GM18508 (cell line): ENCODE measurements at regions not wholly inside any gene's neighbourhood (a gene's known extent, or its start where the extent isn't known, plus 50 kb on each side); places are given as distances from the start of the nearest gene placed in this dataset.
"Not testable (repeated sequence)": the region's sequence is repeated elsewhere in the genome, so short reads cannot be mapped to it uniquely, and the experiment has no call there.

Experiments used
- ATAC-seq: cut with Tn5 transposase; IDR thresholded peaks from one replicate; pipeline ENCODE4 v1.9.1; 2021; ENCODE audit warnings: moderate number of reproducible peaks; ENCODE audit not compliant: insufficient read depth, unreplicated experiment

DNA sequence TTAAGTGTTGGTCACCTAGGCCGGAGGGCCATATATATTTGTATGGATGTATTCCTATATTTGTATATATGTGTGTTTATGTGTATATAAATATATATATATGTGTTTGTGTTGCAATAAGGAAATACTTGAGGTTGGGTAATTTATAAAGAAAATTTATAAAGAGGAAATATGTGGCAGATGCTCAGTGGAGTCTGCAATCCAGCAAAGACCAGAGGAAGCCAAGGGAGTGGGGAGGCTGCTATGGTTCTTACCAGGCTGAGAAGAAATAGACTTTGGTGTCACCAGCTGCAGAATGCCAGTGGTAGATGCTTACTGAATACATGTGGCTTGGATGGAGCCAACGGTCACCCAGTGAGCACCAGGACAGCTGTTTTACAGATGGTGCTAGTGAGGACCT is 97.4 kb upstream of the ELOVL5 start:
- no peak for ATAC-seq

GRCh38 chr6:53441761-53442160 is 93.0 kb upstream of the ELOVL5 start:
- no peak for ATAC-seq

DNA sequence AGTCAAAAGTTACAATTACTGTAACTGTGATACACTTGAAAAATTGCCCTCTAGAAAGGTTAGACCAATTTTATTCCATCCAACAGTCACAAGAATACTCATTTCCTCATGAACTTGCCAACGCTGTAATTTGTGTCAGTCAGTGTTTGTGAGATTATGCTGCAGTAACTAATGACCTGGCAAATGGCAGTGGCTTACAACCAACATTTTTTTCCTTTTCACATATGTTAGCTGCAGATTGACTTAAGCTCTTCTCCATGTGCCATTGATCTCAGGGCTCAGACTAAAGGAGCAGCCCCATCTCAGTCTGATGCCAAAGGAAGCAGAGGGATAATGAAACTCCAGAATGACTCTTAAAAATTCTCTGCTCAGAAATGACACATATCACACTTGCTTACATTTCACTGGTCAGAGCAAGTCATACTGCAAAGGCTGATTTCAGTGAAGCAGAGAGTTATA is 92.3 kb upstream of the ELOVL5 start:
- ATAC-seq: no peak

- ATAC-seq: no peak
These were observed 91.7 kb upstream of the ELOVL5 start for GRCh38 chr6:53440336-53440945.

- no peak for ATAC-seq
These were observed 90.8 kb upstream of the ELOVL5 start for GRCh38 chr6:53439556-53439955.

DNA sequence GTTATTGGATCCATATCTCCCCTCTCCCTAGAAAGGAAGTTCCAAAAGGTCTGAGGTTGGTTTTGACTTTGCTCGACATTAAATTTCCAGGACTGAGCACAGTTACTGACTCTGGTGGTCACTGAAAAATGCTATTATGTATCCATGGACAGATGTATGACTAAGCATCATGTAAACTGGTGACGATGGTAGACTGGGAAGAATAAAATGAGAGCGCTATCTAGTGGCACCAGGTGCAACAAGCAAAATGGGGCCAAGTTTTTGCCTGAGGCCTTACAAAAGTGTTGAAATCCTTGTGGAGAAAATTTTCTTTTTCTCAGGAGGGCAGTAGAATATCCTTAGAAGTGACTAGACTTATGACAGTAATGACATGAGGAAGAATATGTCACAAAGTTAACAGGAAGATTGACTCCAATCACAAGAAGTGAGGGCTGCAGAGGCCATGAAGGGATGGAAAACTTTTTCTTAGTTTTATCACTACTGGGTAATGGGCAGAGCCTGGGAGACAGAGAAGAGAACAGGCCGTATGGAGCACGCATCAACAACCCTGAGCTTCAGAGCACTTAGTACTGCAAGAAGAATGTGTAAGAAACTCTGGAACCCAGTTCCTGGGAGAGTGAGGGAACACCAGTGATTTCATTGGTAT is 88.9 kb upstream of the ELOVL5 start:
- ATAC-seq: no peak

DNA sequence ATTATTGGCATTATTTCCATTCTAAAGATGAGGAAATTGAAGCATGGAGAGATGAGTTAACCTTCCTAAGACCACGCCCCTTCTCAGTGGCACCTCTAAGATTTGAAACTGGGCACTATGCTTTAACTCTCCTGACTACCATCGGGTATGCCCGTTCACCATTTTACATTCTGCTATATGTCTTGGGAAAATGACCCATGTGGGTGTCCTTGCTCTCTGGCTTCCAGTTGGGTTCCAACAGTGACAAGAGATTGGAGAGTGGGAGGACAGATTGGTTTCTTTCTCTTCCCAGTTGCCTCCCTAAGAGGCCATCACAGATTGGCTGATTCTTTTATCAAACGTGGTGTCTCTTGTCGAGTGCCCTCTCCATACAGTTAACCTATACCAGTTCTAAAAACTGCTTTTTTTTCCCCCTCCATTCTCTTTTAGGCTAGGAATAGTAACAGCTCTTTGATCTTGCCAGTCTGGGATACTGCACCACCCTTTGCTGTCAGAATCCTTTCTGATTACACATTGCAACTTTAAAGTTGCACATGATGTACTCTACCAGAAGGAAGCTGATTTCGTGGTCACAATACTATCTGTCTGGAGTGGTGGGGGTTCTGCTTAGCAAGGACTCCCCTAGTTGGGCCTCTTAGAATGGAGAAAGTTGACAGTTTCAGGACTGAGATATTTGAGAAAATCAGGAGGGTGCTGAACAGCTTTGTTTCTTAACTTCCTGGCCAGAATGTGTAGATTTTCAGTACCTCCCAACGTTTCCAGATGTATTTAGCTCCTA is 88.0 kb upstream of the ELOVL5 start:
- no peak for ATAC-seq

GRCh38 chr6:53433951-53434285 is 85.2 kb upstream of the ELOVL5 start:
- ATAC-seq: no peak

DNA sequence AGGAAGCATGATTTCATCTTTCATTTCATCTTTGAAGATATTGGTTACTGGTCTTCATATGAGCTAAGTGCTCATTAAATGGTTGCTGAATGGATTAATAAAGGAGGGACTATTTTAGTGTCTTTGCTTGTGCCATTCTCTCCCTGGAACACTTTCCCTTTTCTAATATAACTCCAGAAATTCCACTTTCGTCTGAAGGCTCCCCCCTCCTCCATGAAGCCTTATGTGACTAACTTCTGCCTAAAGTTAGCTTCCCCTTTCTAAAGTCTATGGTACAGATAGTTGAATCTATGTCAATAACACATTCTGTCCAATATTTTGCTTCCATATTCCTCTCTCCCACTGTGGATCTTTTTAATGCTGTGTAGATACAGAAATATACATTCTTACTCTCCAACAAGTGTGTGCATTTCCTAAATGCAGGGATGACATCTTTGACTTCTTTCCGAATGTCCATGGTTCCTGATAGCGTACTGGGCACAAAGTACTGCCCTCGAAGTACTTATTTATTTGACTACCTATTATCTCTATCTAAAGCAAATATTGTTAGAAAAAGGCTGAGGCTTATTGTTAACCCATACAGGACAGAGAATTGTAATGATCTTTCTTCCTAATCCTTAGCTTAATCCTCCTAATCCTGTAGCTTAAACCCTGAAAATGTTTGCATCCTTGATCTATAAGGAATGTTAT is 84.7 kb upstream of the ELOVL5 start:
- no peak for ATAC-seq

- ATAC-seq: no peak
These were observed 83.8 kb upstream of the ELOVL5 start for GRCh38 chr6:53432318-53433161.

GRCh38 chr6:53431704-53432103 is 83.0 kb upstream of the ELOVL5 start:
- no peak for ATAC-seq

- ATAC-seq: no peak
These were observed 80.7 kb upstream of the ELOVL5 start for GRCh38 chr6:53429401-53429800.

DNA sequence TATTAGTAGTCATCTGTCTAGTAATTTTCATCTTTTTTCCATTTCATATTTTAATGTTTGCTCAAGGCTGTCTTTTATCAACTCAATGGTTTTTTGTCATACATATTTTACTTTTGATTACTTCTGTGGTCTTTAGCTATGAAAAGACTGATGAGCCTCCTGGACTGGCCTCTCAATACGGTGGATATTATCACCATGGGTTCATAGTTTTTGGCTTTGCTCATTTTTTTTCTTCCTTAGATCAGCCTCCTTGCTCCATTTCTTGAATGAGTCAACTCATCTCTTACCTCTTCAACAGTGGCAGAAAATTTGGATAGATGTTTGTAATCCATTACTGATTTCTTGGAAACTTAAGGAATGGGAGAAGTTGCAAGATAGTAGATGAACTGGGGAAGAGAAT is 80.1 kb upstream of the ELOVL5 start:
- ATAC-seq: no peak

- peak; percentile 87 for ATAC-seq
These were observed 78.0 kb upstream of the ELOVL5 start for GRCh38 chr6:53426667-53427270.

DNA sequence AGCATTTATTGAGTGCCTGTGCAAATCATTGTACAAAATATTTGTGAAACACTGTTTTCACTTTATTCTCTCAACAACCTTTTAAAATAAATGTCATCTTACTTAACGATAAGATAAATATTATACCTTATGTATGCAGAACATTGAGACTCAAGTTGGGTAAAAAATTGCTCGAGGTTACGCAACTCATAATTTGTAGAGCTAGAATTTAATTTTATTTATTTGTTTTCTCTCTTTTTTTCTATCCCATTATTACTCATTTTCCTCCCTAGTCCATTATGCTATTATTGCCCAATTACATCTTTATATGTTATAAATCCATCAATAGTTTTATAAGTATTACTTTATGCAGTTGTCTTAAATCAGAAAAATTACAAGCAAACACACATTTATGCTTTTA is 77.4 kb upstream of the ELOVL5 start:
- no peak for ATAC-seq

DNA sequence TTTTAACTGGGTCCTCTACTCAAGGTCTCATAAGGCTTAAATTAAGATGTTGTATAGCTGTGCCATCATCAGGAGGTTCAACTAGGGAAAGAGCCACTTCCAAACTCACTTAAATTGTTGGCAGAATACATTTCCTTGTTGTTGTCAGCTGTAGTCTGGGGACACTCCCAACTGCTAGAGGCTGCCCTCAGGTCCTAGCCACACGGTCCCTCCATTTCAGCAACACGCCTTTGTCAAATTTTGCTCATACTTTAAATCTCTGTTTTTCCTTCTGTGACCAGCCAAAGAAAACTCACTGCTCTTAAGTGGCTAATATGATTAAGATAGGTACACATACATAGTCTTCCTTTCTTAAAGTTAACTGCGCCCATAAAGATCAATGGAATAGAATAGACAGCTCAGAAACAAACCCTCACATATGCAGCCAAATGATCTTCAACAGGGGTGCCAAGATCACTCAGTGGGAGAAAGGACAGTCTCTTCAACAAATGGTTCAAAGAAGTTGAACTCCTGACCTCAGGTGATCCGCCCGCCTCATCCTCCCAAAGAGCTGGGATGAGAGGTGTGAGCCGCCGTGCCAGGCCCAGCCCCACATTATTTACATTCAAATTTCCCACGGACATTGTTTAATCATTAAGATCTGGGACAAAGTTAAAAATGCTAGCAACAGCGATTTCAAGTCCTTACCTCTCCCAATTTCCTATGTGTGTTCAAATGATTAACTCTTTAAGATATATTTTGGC is 76.4 kb upstream of the ELOVL5 start:
- no peak for ATAC-seq

DNA sequence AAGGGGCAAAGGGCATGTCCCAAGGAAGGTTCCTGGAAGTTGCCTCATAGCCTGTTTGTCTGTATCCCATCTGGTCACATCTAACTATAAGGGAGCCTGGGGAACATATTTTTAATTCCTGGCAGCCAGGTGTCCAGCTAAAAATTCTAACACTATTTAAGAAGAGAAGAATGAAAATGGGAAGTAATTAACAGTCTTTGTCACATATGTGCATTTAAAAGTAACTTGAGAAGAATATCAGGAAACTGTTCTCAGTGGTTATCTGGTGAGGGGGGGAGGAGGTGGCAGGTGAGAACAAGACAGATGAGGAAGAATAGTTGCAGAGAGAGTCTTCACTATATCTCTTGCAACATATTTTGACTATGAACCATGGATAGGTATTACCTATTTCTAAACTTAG is 75.5 kb upstream of the ELOVL5 start:
- no peak for ATAC-seq

- not testable (repeated sequence) for ATAC-seq
These were observed 74.8 kb upstream of the ELOVL5 start for GRCh38 chr6:53423560-53423959.

GRCh38 chr6:53419026-53419425 is 70.3 kb upstream of the ELOVL5 start:
- no peak for ATAC-seq
